DOHH2 (cell line): ENCODE measurements at regions not wholly inside any gene's neighbourhood (a gene's known extent, or its start where the extent isn't known, plus 50 kb on each side); places are given as distances from the start of the nearest gene placed in this dataset.

Experiments
- EZH2phosphoT487 ChIP-seq: fragments of 200-600 bp; sonication (generic); IDR thresholded peaks from 2 replicates; pipeline ENCODE4 v1.6.1; 2017; ENCODE audit warnings: borderline replicate concordance, mild to moderate bottlenecking, antibody characterized with exemption, low read length, moderate library complexity, mixed read lengths
- TF ChIP-seq, protein P1 (sequence below): fragments of 200-600 bp; sonication (generic); IDR thresholded peaks from one replicate; pipeline ENCODE4 v1.5.1; 2014; ENCODE audit warnings: antibody characterized with exemption, mild to moderate bottlenecking, low read depth, low read length; ENCODE audit not compliant: poor library complexity, severe bottlenecking

DNA sequence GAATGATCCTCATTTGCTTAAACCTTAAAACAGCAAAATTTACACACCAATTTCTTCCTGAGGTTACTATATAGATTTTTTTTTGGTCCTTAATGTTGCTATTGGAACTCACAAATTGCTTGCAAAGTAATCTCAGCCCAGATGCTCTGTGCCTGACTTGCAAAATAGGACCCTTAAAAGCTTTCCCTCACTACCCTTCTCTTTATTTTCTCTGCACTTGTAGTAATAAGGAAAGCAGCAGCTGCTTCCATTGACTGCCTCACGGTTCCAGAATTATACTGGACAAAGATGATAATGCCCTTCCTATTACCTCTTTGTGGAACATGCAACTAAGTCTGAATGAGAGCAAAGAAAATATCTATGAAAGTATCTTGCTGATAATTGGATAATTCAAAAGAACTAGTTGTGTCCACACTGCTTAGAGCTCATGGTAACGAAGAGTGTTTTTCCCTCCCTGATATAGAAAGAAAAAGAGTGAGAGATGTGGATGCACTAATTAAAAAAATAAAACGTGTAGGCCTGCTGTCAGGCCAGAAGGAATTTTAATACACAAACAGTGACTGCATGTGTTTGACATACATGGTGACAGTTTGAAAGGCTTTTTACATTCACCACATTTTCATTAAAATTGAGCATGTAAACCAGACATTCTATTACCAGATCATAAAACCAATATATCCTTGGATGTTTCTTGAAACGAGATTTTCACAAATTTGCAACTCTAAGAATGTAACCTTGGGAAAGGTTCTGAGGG is 783.1 kb downstream of the GBE1 start:
- TF ChIP-seq, protein P1, sequence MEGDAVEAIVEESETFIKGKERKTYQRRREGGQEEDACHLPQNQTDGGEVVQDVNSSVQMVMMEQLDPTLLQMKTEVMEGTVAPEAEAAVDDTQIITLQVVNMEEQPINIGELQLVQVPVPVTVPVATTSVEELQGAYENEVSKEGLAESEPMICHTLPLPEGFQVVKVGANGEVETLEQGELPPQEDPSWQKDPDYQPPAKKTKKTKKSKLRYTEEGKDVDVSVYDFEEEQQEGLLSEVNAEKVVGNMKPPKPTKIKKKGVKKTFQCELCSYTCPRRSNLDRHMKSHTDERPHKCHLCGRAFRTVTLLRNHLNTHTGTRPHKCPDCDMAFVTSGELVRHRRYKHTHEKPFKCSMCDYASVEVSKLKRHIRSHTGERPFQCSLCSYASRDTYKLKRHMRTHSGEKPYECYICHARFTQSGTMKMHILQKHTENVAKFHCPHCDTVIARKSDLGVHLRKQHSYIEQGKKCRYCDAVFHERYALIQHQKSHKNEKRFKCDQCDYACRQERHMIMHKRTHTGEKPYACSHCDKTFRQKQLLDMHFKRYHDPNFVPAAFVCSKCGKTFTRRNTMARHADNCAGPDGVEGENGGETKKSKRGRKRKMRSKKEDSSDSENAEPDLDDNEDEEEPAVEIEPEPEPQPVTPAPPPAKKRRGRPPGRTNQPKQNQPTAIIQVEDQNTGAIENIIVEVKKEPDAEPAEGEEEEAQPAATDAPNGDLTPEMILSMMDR, result no peak
- TF ChIP-seq EZH2phosphoT487, result no peak
